ENCODE measurements at regions not wholly inside any gene's neighbourhood (a gene's known extent, or its start where the extent isn't known, plus 50 kb on each side); places are given as distances from the start of the nearest gene placed in this dataset.

DNA sequence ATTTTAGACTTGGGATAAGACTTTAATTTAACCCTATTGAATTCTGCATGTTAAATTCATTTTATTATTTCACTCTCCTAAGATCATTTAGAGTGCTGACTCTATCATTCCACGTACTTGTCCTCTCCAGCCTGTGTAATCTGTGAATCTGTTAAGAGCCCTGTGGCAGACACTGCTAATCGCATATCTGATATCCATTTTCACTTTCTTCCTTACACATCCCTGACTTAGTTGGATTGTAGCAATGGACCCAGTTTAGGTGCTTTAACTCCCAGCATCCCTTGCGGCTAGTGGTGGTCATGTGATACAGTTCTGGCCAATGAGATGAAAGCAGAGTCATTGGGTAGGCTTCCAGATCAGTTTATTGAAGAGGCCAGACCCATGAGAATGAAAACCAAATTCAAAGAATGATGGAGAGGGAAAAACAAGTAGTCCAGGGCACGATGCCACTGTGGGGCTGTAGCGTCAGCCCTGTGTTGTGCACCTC lies 57.2 kb upstream of the SOX4 start:
- H3K4me3 ChIP-seq (ENCODE audit: low read length), result no peak overlapping the region
- TF ChIP-seq, protein P1, sequence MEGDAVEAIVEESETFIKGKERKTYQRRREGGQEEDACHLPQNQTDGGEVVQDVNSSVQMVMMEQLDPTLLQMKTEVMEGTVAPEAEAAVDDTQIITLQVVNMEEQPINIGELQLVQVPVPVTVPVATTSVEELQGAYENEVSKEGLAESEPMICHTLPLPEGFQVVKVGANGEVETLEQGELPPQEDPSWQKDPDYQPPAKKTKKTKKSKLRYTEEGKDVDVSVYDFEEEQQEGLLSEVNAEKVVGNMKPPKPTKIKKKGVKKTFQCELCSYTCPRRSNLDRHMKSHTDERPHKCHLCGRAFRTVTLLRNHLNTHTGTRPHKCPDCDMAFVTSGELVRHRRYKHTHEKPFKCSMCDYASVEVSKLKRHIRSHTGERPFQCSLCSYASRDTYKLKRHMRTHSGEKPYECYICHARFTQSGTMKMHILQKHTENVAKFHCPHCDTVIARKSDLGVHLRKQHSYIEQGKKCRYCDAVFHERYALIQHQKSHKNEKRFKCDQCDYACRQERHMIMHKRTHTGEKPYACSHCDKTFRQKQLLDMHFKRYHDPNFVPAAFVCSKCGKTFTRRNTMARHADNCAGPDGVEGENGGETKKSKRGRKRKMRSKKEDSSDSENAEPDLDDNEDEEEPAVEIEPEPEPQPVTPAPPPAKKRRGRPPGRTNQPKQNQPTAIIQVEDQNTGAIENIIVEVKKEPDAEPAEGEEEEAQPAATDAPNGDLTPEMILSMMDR (conservative IDR thresholded peaks at IDR 0.05; ENCODE audit: low read length), result no peak
- no peak for DNase-seq (ENCODE audit: low read depth)

DNA sequence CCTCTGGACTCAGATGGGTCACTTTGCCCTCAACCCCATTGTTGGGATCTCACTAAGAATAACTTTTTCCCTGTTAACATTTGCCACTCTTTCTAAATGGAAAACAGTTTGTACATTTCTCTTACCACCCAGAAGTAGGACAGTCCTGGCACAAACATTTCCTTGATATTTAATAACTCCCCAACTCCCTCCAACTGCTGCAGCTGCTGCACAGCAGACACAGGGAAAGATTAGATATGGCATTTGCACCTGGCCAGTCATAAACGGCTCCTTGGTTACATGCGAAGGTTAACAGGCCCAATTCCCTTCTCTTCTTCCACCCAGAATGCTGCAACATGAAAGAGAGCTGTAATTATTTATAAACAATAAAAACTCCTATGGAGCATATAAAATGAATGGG lies 55.9 kb upstream of the SOX4 start:
- H3K4me3 ChIP-seq (ENCODE audit: low read length), result no peak overlapping the region
- TF ChIP-seq, protein P1 (conservative IDR thresholded peaks at IDR 0.05; ENCODE audit: low read length), result no peak
- no peak for DNase-seq (ENCODE audit: low read depth)

DNA sequence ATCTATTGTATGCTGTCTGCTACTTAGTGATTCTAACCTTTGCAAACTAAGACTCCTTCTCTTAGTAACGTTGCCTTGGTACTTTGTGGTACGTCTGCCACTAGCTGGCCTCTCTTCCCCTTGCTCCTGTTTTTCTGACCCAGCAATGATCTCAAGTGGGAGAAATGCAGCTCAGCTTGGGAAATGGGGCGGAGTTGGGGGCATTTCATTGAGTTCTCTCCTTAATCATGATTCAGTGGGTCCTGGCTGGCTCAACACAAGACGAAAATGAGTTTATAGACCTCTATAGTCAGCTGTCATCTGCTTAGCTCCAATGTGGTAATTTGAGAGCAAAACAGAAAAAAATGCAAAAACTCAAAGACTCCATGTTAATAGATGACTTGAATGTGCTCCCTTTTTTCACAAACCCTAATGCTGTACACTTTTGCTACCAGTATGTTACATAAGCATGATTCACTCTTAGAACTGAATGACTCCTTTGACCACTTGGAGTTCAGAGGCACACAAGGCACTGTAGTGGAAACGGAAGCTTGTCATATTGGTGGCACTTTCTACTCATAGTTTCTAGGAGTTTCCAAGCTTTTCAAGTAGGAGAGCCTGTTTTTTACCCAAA lies 55.3 kb upstream of the SOX4 start:
- H3K4me3 ChIP-seq (ENCODE audit: low read length), result no peak overlapping the region
- DNase-seq (ENCODE audit: low read depth), result peak; percentile 18
- TF ChIP-seq, protein P1 (conservative IDR thresholded peaks at IDR 0.05; ENCODE audit: low read length), result no peak

DNA sequence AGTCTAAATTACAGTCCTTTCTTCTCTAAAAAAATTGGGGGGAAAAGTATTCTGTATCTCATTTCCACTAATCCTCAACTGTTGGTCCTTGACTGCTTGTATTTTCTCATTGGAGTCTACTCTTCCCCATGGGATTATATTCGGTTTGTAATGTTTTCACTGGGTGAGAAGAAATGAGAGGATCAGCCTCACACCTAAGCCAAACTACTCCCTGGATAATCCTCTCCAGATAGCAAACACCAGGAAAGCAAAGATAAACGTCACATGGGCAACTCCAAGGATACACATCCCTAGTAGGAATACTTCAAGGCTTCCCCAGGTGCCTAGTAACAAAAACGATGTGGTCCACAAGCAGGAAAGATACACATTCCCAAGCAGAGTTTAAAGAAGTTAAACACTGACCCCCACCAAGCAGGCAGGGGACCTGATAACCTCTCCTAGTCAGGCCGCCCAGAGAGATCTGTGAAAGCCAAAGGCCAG lies 53.9 kb upstream of the SOX4 start:
- H3K4me3 ChIP-seq (ENCODE audit: low read length), result no peak overlapping the region
- no peak for DNase-seq (ENCODE audit: low read depth)
- TF ChIP-seq, protein P1 (conservative IDR thresholded peaks at IDR 0.05; ENCODE audit: low read length), result no peak
